Activated CD4-positive, alpha-beta T cell treated with anti-CD3 and anti-CD28 coated beads for 36 hours (primary cell): ENCODE measurements at regions not wholly inside any gene's neighbourhood (a gene's known extent, or its start where the extent isn't known, plus 50 kb on each side); places are given as distances from the start of the nearest gene placed in this dataset.

ENCODE experiments used
- ATAC-seq: fragments of 200-7000 bp; cut with Tn5 transposase; one replicate; pipeline ENCODE4 v1.10.0; 2021; ENCODE audit warnings: mild to moderate bottlenecking, moderate library complexity
- CTCF ChIA-PET: fragments of 350-600 bp; sonication (Branson Sonifier 250); formaldehyde crosslinking; loops from one replicate; lab custom pipeline; 2021; ENCODE audit warnings: antibody characterized with exemption; lab: Charles Lee
- POLR2A ChIA-PET: fragments of 350-600 bp; sonication (Branson Sonifier 250); formaldehyde crosslinking; loops from one replicate; lab custom pipeline; 2021; ENCODE audit warnings: antibody characterized with exemption, inconsistent platforms; lab: Charles Lee
- DNase-seq: peaks from one replicate; pipeline ENCODE4 v3.0.0-alpha.2; 2020
- H3K27ac Mint-ChIP-seq: one replicate; pipeline ENCODE4 v1.8.0; 2021; ENCODE audit warnings: mixed read lengths
- H3K27me3 Mint-ChIP-seq: one replicate; pipeline ENCODE4 v1.8.0; 2021; ENCODE audit warnings: mixed read lengths
- H3K36me3 Mint-ChIP-seq: one replicate; pipeline ENCODE4 v1.8.0; 2021; ENCODE audit warnings: low read depth, mixed read lengths
- H3K4me1 Mint-ChIP-seq: one replicate; pipeline ENCODE4 v1.8.0; 2021; ENCODE audit warnings: mixed read lengths
- H3K4me3 Mint-ChIP-seq: one replicate; pipeline ENCODE4 v1.8.0; 2021; ENCODE audit warnings: mild to moderate bottlenecking, moderate library complexity, mixed read lengths
- H3K9me3 Mint-ChIP-seq: one replicate; pipeline ENCODE4 v1.8.0; 2021; ENCODE audit warnings: low read depth, mixed read lengths
- intact Hi-C, 2 experiments: fragments of 100-400 bp; cut with DNase I in 1 of 2; cut with micrococcal nuclease in 1 of 2; formaldehyde crosslinking; loops; one replicate each; pipeline versions ENCODE4 v1.14.2 to v1.15.1; 2022 to 2024; cut with DNase I, micrococcal nuclease

GRCh38 chr12:77429426-77429825, 364.1 kb upstream of the E2F7 start:
- CTCF ChIA-PET, result no interaction called here
- DNase-seq (no peak), ATAC-seq (no peak)
- intact Hi-C loops, result no loop called here
- Mint-ChIP-seq H3K27ac (no peak overlapping the region), H3K27me3 (no peaks in the 10 kb centered on the region), H3K9me3 (peaks cover 8% of the 10 kb centered on the region), H3K4me3 (no peak overlapping the region), H3K4me1 (no peaks in the 10 kb centered on the region), H3K36me3 (no peaks in the 10 kb centered on the region)
- POLR2A ChIA-PET, result no interaction called here

GRCh38 chr12:77421152-77421551, 355.8 kb upstream of the E2F7 start:
- no peak for ATAC-seq
- H3K27me3 Mint-ChIP-seq, result no peaks in the 10 kb centered on the region
- POLR2A ChIA-PET, result no interaction called here
- H3K4me3 Mint-ChIP-seq, result no peak overlapping the region
- H3K9me3 Mint-ChIP-seq, result peaks cover 5% of the 10 kb centered on the region
- CTCF ChIA-PET, result interaction anchor here (1.7 kb wide), 1 partner anchor 14 kb away, joined by 6 read pairs; no protein-coding TSS in a partner anchor
- H3K36me3 Mint-ChIP-seq, result no peaks in the 10 kb centered on the region
- intact Hi-C loops, result no loop called here
- no peak overlapping the region for H3K27ac Mint-ChIP-seq
- no peak for DNase-seq
- H3K4me1 Mint-ChIP-seq, result no peaks in the 10 kb centered on the region

DNA sequence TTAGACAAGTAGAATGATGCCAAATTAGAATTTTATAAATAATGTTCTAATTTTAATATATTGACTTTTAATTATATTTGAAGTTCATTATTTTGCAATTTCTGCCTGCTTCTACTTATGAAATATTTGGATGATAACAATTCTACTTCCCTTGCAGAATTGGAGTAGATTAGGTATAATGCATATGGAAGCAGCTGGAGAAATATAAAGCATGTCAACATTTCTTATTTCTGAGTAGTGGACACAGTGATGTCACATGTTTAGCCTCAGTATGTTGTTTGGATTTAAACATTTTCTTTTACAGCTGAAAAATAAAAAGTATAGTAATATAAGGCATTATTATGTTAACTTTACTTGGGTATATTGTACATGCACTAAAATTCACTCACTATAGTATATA, 344.2 kb upstream of the E2F7 start:
- Mint-ChIP-seq H3K4me3 (no peak overlapping the region), H3K27me3 (no peaks in the 10 kb centered on the region), H3K9me3 (no peaks in the 10 kb centered on the region), H3K27ac (no peak overlapping the region), H3K36me3 (no peaks in the 10 kb centered on the region), H3K4me1 (no peaks in the 10 kb centered on the region)
- no peak for DNase-seq
- CTCF ChIA-PET, result no interaction called here
- intact Hi-C loops, result no loop called here
- POLR2A ChIA-PET, result no interaction called here
- no peak for ATAC-seq

DNA sequence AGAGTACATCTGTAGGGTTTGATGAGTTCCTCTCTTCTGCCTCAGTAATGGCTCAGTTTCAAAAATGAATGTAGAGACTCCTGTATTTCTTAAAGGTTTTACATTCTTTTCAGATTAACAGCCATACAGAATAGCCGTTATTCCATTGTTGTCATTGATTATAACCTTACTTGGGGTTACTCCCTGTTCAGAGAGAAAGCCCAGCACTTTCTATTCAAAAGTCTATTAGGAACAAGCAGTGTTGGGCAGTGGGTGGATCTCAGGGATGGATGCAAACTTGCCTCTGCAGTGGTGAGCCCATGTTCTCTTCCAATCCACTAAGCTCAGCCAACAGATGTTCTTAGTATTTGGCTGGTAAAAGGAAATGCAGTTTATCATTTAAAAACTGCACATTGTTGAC, 342.6 kb upstream of the E2F7 start:
- Mint-ChIP-seq H3K27ac (no peak overlapping the region), H3K9me3 (no peaks in the 10 kb centered on the region), H3K4me1 (no peaks in the 10 kb centered on the region), H3K27me3 (no peaks in the 10 kb centered on the region), H3K4me3 (no peak overlapping the region), H3K36me3 (no peaks in the 10 kb centered on the region)
- no peak for DNase-seq
- ChIA-PET CTCF (interaction anchor here (1.1 kb wide), 1 partner anchor 14 kb away, joined by 6 read pairs; no protein-coding TSS in a partner anchor), POLR2A (no interaction called here)
- intact Hi-C loops, result no loop called here
- no peak for ATAC-seq

DNA sequence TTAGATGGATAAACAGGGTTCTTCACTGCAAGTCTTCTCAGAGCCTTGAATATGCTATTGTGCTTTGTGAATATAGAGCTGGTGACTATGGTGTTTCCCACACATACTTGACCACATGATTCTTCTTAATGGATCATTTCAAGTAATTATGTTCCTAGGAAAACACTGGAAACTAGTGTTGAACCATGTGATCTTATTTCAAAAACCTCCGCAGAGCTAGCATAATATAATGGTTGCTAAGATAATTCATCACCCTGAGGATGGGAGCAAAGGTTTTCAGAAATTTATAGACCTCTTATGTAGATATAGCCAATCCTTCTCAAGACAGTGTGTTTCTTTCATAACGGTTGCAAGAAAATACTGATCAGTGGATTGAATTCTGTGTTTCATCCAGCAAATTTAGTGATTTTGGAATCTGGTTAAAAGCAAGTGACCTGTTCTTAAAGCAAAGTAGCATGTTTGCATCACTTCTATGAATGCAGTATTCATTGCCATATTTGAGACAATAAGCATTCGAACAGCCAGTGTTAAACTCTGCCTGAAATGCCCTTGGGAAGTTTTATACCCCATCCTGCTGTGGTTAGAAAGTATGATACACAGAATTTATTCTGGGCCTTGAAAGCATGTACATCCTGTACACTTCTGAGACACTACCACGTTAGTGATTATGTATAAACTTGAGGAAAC, 341.0 kb upstream of the E2F7 start:
- ChIA-PET POLR2A (no interaction called here), CTCF (interaction anchor here (0.6 kb wide), 1 partner anchor 32 kb away, joined by 3 read pairs; no protein-coding TSS in a partner anchor)
- Mint-ChIP-seq H3K9me3 (no peaks in the 10 kb centered on the region), H3K27ac (no peak overlapping the region), H3K27me3 (no peaks in the 10 kb centered on the region), H3K4me1 (no peaks in the 10 kb centered on the region), H3K4me3 (no peak overlapping the region), H3K36me3 (no peaks in the 10 kb centered on the region)
- ATAC-seq (no peak), DNase-seq (no peak)
- intact Hi-C loops, result no loop called here

DNA sequence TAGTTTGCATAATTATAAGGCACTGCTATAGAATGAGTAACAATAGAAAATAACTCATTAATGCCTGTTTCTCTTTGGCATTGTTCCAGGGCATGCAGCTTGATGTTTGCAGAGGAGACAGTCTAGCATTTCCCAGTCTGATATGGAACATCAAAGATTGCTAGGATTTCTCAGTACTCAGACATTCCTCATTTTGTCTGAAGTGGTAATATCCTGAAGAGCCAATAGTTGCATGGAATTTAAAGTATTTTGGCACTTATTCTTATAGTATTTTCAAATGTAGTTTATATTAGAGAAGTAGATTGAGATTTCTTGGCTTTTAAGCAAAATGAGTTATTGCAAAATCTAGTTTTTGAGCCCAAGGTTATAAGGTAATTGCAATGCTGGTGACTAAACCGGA, 337.3 kb upstream of the E2F7 start:
- DNase-seq, result no peak
- no peak overlapping the region for H3K27ac Mint-ChIP-seq
- no peaks in the 10 kb centered on the region for H3K9me3 Mint-ChIP-seq
- ChIA-PET CTCF (no interaction called here), POLR2A (no interaction called here)
- H3K4me3 Mint-ChIP-seq, result no peak overlapping the region
- H3K27me3 Mint-ChIP-seq, result no peaks in the 10 kb centered on the region
- H3K36me3 Mint-ChIP-seq, result no peaks in the 10 kb centered on the region
- intact Hi-C loops, result no loop called here
- no peaks in the 10 kb centered on the region for H3K4me1 Mint-ChIP-seq
- no peak for ATAC-seq

GRCh38 chr12:77401770-77402081, 336.4 kb upstream of the E2F7 start:
- POLR2A ChIA-PET, result no interaction called here
- Mint-ChIP-seq H3K27ac (no peak overlapping the region), H3K36me3 (no peaks in the 10 kb centered on the region), H3K27me3 (no peaks in the 10 kb centered on the region), H3K4me3 (no peak overlapping the region), H3K9me3 (no peaks in the 10 kb centered on the region), H3K4me1 (no peaks in the 10 kb centered on the region)
- CTCF ChIA-PET, result no interaction called here
- DNase-seq (no peak), ATAC-seq (no peak)
- intact Hi-C loops, result no loop called here

DNA sequence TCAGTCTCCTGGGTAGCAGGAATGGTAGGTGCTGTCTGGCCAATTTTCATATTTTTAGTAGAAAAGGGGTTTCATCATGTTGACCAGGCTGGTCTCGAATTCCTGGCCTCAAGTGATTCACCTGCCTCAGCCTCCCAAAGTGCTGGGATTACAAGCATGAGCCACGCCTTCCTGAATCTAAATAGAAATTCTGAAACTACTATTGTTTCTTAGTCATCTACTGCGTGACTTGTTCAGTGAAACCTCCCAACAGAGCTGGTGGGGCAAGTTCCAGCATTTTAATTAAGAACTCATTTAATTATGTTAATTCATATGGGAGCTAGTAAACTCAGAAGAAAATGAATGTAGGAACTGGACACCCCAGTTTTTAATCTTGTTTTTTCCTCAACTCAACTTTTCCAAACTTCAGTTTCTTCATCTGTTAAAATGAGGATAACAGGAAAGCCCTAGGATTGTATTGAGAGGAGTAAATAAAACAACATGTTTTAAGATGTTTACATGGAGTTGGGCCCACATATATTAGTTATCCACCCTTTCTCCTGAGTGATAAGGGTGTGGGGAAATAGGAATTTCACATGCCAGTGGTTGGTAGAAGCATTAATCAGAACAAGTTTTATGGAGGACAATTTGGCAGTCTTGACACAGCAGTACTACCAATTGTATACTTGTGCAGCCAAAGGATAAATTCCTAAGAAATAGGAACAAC, 335.8 kb upstream of the E2F7 start:
- H3K9me3 Mint-ChIP-seq, result no peaks in the 10 kb centered on the region
- no peaks in the 10 kb centered on the region for H3K27me3 Mint-ChIP-seq
- ATAC-seq, result no peak
- H3K4me1 Mint-ChIP-seq, result no peaks in the 10 kb centered on the region
- intact Hi-C loops, result no loop called here
- no peak for DNase-seq
- H3K4me3 Mint-ChIP-seq, result no peak overlapping the region
- no peak overlapping the region for H3K27ac Mint-ChIP-seq
- ChIA-PET POLR2A (no interaction called here), CTCF (no interaction called here)
- no peaks in the 10 kb centered on the region for H3K36me3 Mint-ChIP-seq

GRCh38 chr12:77392467-77393088, 327.2 kb upstream of the E2F7 start:
- Mint-ChIP-seq H3K27me3 (no peaks in the 10 kb centered on the region), H3K9me3 (no peaks in the 10 kb centered on the region), H3K4me3 (no peak overlapping the region), H3K4me1 (no peaks in the 10 kb centered on the region), H3K27ac (no peak overlapping the region), H3K36me3 (no peaks in the 10 kb centered on the region)
- intact Hi-C loops, result no loop called here
- ChIA-PET POLR2A (no interaction called here), CTCF (no interaction called here)
- ATAC-seq, result no peak
- no peak for DNase-seq

- Mint-ChIP-seq H3K4me1 (no peaks in the 10 kb centered on the region), H3K9me3 (no peaks in the 10 kb centered on the region), H3K4me3 (no peak overlapping the region), H3K27me3 (no peaks in the 10 kb centered on the region), H3K36me3 (no peaks in the 10 kb centered on the region), H3K27ac (no peak overlapping the region)
- intact Hi-C loops, result no loop called here
- DNase-seq (no peak), ATAC-seq (no peak)
- CTCF ChIA-PET, result no interaction called here
- POLR2A ChIA-PET, result no interaction called here
Measured at GRCh38 chr12:77388445-77389265, 323.3 kb upstream of the E2F7 start.

DNA sequence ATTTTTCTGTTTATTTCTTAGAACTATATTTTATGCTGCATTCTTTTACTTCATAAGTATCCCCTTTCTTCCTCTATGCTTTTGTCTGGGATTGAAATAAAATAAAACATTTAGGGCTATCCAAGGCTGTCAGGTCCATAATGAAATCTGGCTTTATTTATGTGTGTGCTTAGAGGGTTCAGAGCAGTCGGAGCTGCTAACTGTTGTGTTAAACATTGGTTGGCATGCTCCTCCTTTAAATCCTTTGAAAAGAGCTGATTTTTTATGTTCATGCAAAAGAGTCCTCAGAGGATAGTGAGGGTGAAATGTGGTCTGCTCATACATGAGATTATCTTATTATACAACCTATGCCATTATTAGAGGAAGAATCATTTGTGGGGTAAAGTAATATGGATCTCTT, 322.3 kb upstream of the E2F7 start:
- Mint-ChIP-seq H3K4me3 (no peak overlapping the region), H3K4me1 (no peaks in the 10 kb centered on the region), H3K27me3 (no peaks in the 10 kb centered on the region), H3K9me3 (no peaks in the 10 kb centered on the region), H3K27ac (no peak overlapping the region), H3K36me3 (no peaks in the 10 kb centered on the region)
- ChIA-PET POLR2A (no interaction called here), CTCF (no interaction called here)
- ATAC-seq (no peak), DNase-seq (no peak)
- intact Hi-C loops, result no loop called here
